ENCODE measurements at regions not wholly inside any gene's neighbourhood (a gene's known extent, or its start where the extent isn't known, plus 50 kb on each side); places are given as distances from the start of the nearest gene placed in this dataset.

- Histone ChIP-seq H3K27me3 (ENCODE audit: insufficient read depth) (no peaks in the 10 kb centered on the region), H3K79me2 (replicated peaks; ENCODE audit: insufficient read depth) (no peaks in the 10 kb centered on the region)
Measured at GRCh38 chr10:130664526-130664925, 528.3 kb downstream of the GLRX3 start.

More at GRCh38 chr10:130664526-130664925, 528.3 kb downstream of the GLRX3 start:
- H2AFZ ChIP-seq: no peak overlapping the region
- DNase-seq (ENCODE audit: low spot score) (no peak), ATAC-seq (no peak)
- Mint-ChIP-seq H3K4me3 (no peak overlapping the region), H3K27ac (no peak overlapping the region), H3K4me1 (no peaks in the 10 kb centered on the region), H3K27me3 (ENCODE audit: insufficient read depth, low read depth, poor library complexity) (peaks cover 8% of the 10 kb centered on the region), H3K36me3 (ENCODE audit: low read depth) (peaks cover 41% of the 10 kb centered on the region), H3K9me3 (peaks cover 93% of the 10 kb centered on the region)
- H3K4me1 ChIP-seq (ENCODE audit: insufficient read depth): no peaks in the 10 kb centered on the region
- no peak for TF ChIP-seq REST (IDR thresholded peaks at IDR 0.05; ENCODE audit: unreplicated experiment)
- no peak for TF ChIP-seq ZNF114 (CRISPR knock-in tag; IDR thresholded peaks at IDR 0.05)
- TF ChIP-seq CTCF (conservative IDR thresholded peaks at IDR 0.05; ENCODE audit: low read depth in 2 of 2): no peak
- no peak for TF ChIP-seq ZNF331 (CRISPR knock-in tag; IDR thresholded peaks at IDR 0.05; ENCODE audit: low read depth)
- TF ChIP-seq POLR2AphosphoS5 (IDR thresholded peaks at IDR 0.05; ENCODE audit: low read depth): no peak
- TF ChIP-seq, protein P1, sequence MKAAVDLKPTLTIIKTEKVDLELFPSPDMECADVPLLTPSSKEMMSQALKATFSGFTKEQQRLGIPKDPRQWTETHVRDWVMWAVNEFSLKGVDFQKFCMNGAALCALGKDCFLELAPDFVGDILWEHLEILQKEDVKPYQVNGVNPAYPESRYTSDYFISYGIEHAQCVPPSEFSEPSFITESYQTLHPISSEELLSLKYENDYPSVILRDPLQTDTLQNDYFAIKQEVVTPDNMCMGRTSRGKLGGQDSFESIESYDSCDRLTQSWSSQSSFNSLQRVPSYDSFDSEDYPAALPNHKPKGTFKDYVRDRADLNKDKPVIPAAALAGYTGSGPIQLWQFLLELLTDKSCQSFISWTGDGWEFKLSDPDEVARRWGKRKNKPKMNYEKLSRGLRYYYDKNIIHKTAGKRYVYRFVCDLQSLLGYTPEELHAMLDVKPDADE (IDR thresholded peaks at IDR 0.05): no peak
- TF ChIP-seq EZH2phosphoT487 (IDR thresholded peaks at IDR 0.05; ENCODE audit: unreplicated experiment): no peak
- TF ChIP-seq ZNF462 (CRISPR knock-in tag; IDR thresholded peaks at IDR 0.05): no peak
- TF ChIP-seq NANOG (IDR thresholded peaks at IDR 0.05; ENCODE audit: borderline replicate concordance): no peak
- no peaks in the 10 kb centered on the region for H3K9me2 ChIP-seq (ENCODE audit: insufficient read depth)
- no peaks in the 10 kb centered on the region for H4K20me1 ChIP-seq (replicated peaks; ENCODE audit: insufficient read depth)
- no peaks in the 10 kb centered on the region for H3F3A ChIP-seq (replicated peaks; ENCODE audit: low read depth)
- no peaks in the 10 kb centered on the region for H3K36me3 ChIP-seq (ENCODE audit: insufficient read depth)
- no peak overlapping the region for H3K27ac ChIP-seq (ENCODE audit: low read depth)
- no peak overlapping the region for H3K4me3 ChIP-seq
- H3K4me2 ChIP-seq: no peak overlapping the region

All from GM23338 (cell line).